ENCODE measurements at regions not wholly inside any gene's neighbourhood (a gene's known extent, or its start where the extent isn't known, plus 50 kb on each side); places are given as distances from the start of the nearest gene placed in this dataset.
A peak's percentile ranks its signal among the peaks of the same experiment; 100 is the strongest.

GRCh38 chr6:133773776-133774175 is 115.1 kb upstream of the TCF21 start:
- Histone ChIP-seq H3K27me3 (ENCODE audit: control insufficient read depth in 2 of 2, insufficient read depth in 2 of 2, low read length in 2 of 2) (no peaks in the 10 kb centered on the region), H3K79me2 (ENCODE audit: control insufficient read depth, insufficient read depth, low read length) (no peaks in the 10 kb centered on the region), H3K36me3 (ENCODE audit: control insufficient read depth, insufficient read depth, low read length) (no peaks in the 10 kb centered on the region), H3K27ac (ENCODE audit: extremely low read depth, low read depth, low read length) (no peak overlapping the region), H3K9ac (ENCODE audit: insufficient read depth in 1 of 2, low read depth in 2 of 2, low read length in 2 of 2) (no peak overlapping the region), H3K4me2 (ENCODE audit: insufficient read depth, low read length) (no peak overlapping the region), H4K20me1 (replicated peaks; ENCODE audit: control insufficient read depth, insufficient read depth, low read length) (no peaks in the 10 kb centered on the region), H3K9me1 (ENCODE audit: control insufficient read depth, insufficient read depth, low read length) (no peaks in the 10 kb centered on the region), H3K4me3 (no peak overlapping the region), H3K4me1 (replicated peaks in 1 of 2; ENCODE audit: control insufficient read depth in 2 of 2, insufficient read depth in 2 of 2, low read length in 2 of 2) (no peaks in the 10 kb centered on the region), H2AFZ (ENCODE audit: low read depth, low read length) (no peak overlapping the region), H3K9me3 (replicated peaks; ENCODE audit: control insufficient read depth, insufficient read depth, low read depth, low read length) (no peaks in the 10 kb centered on the region)
- FAIRE-seq, result no peak
- in situ Hi-C loops (cut with MboI) (no loop called here), intact Hi-C loops (cut with micrococcal nuclease) (no loop called here)
- DNase-seq (ENCODE audit: extremely low read depth in 1 of 4, low spot score in 3 of 4), result no peak
- BruUV-seq (replicated peaks), result no TSS peak
- POLR2A ChIA-PET, result no interaction called here
- ATAC-seq, result no peak
- CTCF ChIA-PET (ENCODE audit: low intra/inter-chr PET ratio), result no interaction called here
- 4% methylated on average over 2 of the region's 2 CpGs for WGBS (ENCODE audit: insufficient coverage, low coverage, missing lambda C conversion rate)
- no peak for TF ChIP-seq ZNF445 (CRISPR knock-in tag; IDR thresholded peaks at IDR 0.05; ENCODE audit: low read depth)
- no peak for TF ChIP-seq CBX8 (IDR thresholded peaks at IDR 0.05; ENCODE audit: borderline replicate concordance, extremely low read depth, low read depth, low read length, poor library complexity, severe bottlenecking)
- no peak for TF ChIP-seq EWSR1 (IDR thresholded peaks at IDR 0.05; ENCODE audit: borderline replicate concordance, low read depth, partially characterized antibody)
- no peak for TF ChIP-seq ZNF644 (tag; IDR thresholded peaks at IDR 0.05; ENCODE audit: low read depth)
- TF ChIP-seq ZNF133 (CRISPR knock-in tag; IDR thresholded peaks at IDR 0.05), result no peak

GRCh38 chr6:133774356-133774755 is 114.6 kb upstream of the TCF21 start:
- peak overlapping the region; percentile 23; the same call in 1 of the 2 replicates for H2AFZ ChIP-seq (ENCODE audit: low read depth, low read length)
- no peaks in the 10 kb centered on the region for H3K79me2 ChIP-seq (ENCODE audit: control insufficient read depth, insufficient read depth, low read length)
- H3K27ac ChIP-seq (ENCODE audit: extremely low read depth, low read depth, low read length), result no peak overlapping the region
- FAIRE-seq, result no peak
- CTCF ChIA-PET (ENCODE audit: low intra/inter-chr PET ratio), result no interaction called here
- ATAC-seq, result no peak
- 3% methylated on average over 2 of the region's 2 CpGs for WGBS (ENCODE audit: insufficient coverage, low coverage, missing lambda C conversion rate)
- no peak overlapping the region for H3K9ac ChIP-seq (ENCODE audit: insufficient read depth in 1 of 2, low read depth in 2 of 2, low read length in 2 of 2)
- H3K4me1 ChIP-seq (replicated peaks in 1 of 2; ENCODE audit: control insufficient read depth in 2 of 2, insufficient read depth in 2 of 2, low read length in 2 of 2), result no peaks in the 10 kb centered on the region
- no peaks in the 10 kb centered on the region for H3K27me3 ChIP-seq (ENCODE audit: control insufficient read depth in 2 of 2, insufficient read depth in 2 of 2, low read length in 2 of 2)
- no peaks in the 10 kb centered on the region for H4K20me1 ChIP-seq (replicated peaks; ENCODE audit: control insufficient read depth, insufficient read depth, low read length)
- H3K9me3 ChIP-seq (replicated peaks; ENCODE audit: control insufficient read depth, insufficient read depth, low read depth, low read length), result no peaks in the 10 kb centered on the region
- in situ Hi-C loops (cut with MboI), result no loop called here
- POLR2A ChIA-PET, result no interaction called here
- H3K9me1 ChIP-seq (ENCODE audit: control insufficient read depth, insufficient read depth, low read length), result no peaks in the 10 kb centered on the region
- H3K4me2 ChIP-seq (ENCODE audit: insufficient read depth, low read length), result no peak overlapping the region
- BruUV-seq (replicated peaks), result no TSS peak
- intact Hi-C loops (cut with micrococcal nuclease), result no loop called here
- no peak overlapping the region for H3K4me3 ChIP-seq
- DNase-seq (ENCODE audit: extremely low read depth in 1 of 4, low spot score in 3 of 4), result no peak
- no peaks in the 10 kb centered on the region for H3K36me3 ChIP-seq (ENCODE audit: control insufficient read depth, insufficient read depth, low read length)
- TF ChIP-seq NR2C2 (CRISPR knock-in tag; IDR thresholded peaks at IDR 0.05) (no peak), NR2C2 (tag; IDR thresholded peaks at IDR 0.05) (peak; percentile 79), CLOCK (CRISPR knock-in tag; IDR thresholded peaks at IDR 0.05; ENCODE audit: borderline replicate concordance) (no peak), FOSL1 (tag; conservative IDR thresholded peaks at IDR 0.05) (peak; percentile 87), NR2C1 (IDR thresholded peaks at IDR 0.05) (no peak), NR2C1 (tag; IDR thresholded peaks at IDR 0.05) (peak; percentile 52; the same call in 1 of the 2 replicates), HCFC1 (IDR thresholded peaks at IDR 0.05; ENCODE audit: low read depth, low read length) (no peak), RFX1 (IDR thresholded peaks at IDR 0.05) (no peak), CC2D1A (IDR thresholded peaks at IDR 0.05) (no peak), DACH1 (IDR thresholded peaks at IDR 0.05; ENCODE audit: partially characterized antibody) (no peak), ATF1 (CRISPR knock-in tag; IDR thresholded peaks at IDR 0.05) (no peak), ATF1 (tag; IDR thresholded peaks at IDR 0.05) (0 out of 2 replicates have a peak, but pooled peaks have one; percentile 15), POLR2G (IDR thresholded peaks at IDR 0.05; ENCODE audit: low read depth, low read length) (no peak)

All from K562 (cell line).